NT2/D1 (cell line): ENCODE measurements at regions not wholly inside any gene's neighbourhood (a gene's known extent, or its start where the extent isn't known, plus 50 kb on each side); places are given as distances from the start of the nearest gene placed in this dataset.

ENCODE experiments used
- SUZ12 ChIP-seq: IDR thresholded peaks from 2 replicates; pipeline ENCODE4 v1.6.1; 2011; ENCODE audit not compliant: insufficient read length, insufficient read depth; ENCODE audit errors: extremely low read depth
- YY1 ChIP-seq: IDR thresholded peaks from 2 replicates; pipeline ENCODE4 v1.6.1; 2011; ENCODE audit not compliant: insufficient read length, insufficient read depth
- ZNF274 ChIP-seq: IDR thresholded peaks from 2 replicates; pipeline ENCODE4 v1.6.1; 2011; ENCODE audit warnings: mild to moderate bottlenecking, low read depth, low read length

DNA sequence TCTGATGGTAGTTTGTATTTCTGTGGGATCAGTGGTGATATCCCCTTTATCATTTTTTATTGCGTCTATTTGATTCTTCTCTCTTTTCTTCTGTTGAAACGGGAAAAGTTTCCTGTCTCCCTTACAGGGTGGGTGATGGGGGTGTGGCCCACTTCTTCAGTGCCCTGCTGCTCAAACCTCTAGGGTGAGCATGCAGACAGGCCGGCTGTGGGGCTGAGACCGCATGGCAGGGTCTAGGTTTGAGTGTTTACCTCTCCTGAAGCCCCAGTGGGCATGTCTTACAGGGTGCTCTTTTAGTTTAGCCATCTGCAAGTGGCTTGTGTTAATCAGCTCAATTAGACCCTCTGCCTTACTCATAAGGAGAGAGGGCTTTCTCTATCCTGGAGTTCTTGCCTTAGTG is 450.0 kb upstream of the EPHA3 start:
- TF ChIP-seq SUZ12: no peak
- TF ChIP-seq YY1: no peak
- no peak for TF ChIP-seq ZNF274
